ENCODE measurements at regions not wholly inside any gene's neighbourhood (a gene's known extent, or its start where the extent isn't known, plus 50 kb on each side); places are given as distances from the start of the nearest gene placed in this dataset.

DNA sequence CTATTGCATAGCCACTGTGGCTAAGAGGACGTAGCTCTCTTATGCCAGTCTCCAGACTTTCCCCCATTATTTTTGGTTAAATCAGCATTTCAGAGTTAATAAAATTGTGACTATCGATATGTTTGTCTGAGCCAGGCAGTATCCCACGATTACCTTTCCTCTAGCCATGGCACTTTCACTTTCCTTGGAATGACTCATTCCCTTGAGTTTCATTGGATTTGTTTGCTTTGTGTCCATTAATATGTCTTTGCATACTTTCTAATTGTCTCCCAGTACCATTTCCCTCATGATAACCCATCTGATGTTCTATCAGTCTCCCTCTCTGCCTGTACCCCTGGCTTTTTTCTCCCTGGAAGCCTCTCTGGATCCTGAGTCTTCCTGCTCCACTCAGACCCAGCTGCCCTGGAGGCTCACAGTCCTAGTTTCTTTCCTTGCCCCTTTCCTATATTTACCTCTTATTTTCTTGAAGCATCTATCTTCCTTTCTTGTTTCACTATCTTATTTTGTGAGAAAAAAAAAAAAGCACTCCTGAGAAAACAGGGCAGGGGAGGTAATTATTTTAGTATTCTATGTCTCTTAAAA, 126.1 kb downstream of the MTX2 start:
- Mint-ChIP-seq H3K27me3 (ENCODE audit: unreplicated experiment) (no peaks in the 10 kb centered on the region), H3K27ac (ENCODE audit: unreplicated experiment) (no peak overlapping the region), H3K4me1 (ENCODE audit: unreplicated experiment) (no peaks in the 10 kb centered on the region), H3K9me3 (ENCODE audit: unreplicated experiment) (no peaks in the 10 kb centered on the region), H3K36me3 (ENCODE audit: low read depth, unreplicated experiment) (no peaks in the 10 kb centered on the region), H3K4me3 (ENCODE audit: unreplicated experiment) (no peak overlapping the region)
- no peak for DNase-seq (ENCODE audit: low spot score)
- TF ChIP-seq, protein P1, sequence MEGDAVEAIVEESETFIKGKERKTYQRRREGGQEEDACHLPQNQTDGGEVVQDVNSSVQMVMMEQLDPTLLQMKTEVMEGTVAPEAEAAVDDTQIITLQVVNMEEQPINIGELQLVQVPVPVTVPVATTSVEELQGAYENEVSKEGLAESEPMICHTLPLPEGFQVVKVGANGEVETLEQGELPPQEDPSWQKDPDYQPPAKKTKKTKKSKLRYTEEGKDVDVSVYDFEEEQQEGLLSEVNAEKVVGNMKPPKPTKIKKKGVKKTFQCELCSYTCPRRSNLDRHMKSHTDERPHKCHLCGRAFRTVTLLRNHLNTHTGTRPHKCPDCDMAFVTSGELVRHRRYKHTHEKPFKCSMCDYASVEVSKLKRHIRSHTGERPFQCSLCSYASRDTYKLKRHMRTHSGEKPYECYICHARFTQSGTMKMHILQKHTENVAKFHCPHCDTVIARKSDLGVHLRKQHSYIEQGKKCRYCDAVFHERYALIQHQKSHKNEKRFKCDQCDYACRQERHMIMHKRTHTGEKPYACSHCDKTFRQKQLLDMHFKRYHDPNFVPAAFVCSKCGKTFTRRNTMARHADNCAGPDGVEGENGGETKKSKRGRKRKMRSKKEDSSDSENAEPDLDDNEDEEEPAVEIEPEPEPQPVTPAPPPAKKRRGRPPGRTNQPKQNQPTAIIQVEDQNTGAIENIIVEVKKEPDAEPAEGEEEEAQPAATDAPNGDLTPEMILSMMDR (IDR thresholded peaks at IDR 0.05; ENCODE audit: unreplicated experiment): no peak

DNA sequence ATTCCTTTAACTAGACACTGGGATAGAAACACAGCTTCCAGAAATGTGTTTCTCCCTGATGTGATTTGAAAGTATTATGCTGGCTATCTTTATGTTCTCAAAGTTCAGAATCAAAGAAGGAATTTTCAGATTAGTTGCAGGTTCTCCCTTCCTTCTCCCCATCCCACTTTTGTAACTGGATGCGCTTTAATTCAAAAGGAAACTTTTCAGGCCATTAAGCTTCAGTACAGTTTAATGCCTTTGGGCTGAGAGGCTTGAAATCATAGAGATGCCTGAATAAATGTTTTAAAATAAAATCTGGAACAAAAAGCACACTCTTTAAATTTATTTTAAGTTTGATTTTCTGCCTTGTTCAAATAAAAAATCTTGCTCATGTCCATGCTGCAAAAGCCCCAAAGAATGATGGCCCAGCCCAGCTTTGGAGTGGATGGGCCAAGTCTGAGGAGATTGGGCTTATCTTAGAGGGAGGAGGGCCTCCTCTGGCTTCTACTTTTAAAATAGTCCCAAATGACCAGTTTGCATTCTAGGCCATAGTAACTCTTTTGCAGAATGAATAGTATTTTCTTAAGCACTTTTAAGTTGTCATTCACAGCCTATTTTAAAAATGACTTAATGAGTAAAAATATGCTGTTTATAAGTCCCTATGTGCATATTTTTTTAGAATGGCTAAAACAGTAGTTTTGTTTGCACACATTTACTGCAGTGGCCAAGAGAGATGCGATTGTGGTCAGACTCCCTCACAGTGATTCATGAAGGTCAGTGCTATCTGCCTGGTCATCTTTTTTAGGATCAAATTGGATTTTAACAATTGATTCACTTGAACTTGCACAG, 129.2 kb downstream of the MTX2 start:
- Mint-ChIP-seq H3K36me3 (ENCODE audit: low read depth, unreplicated experiment) (no peaks in the 10 kb centered on the region), H3K4me3 (ENCODE audit: unreplicated experiment) (no peak overlapping the region), H3K4me1 (ENCODE audit: unreplicated experiment) (no peaks in the 10 kb centered on the region), H3K9me3 (ENCODE audit: unreplicated experiment) (no peaks in the 10 kb centered on the region), H3K27me3 (ENCODE audit: unreplicated experiment) (no peaks in the 10 kb centered on the region), H3K27ac (ENCODE audit: unreplicated experiment) (no peak overlapping the region)
- TF ChIP-seq, protein P1 (IDR thresholded peaks at IDR 0.05; ENCODE audit: unreplicated experiment): no peak
- DNase-seq (ENCODE audit: low spot score): no peak

DNA sequence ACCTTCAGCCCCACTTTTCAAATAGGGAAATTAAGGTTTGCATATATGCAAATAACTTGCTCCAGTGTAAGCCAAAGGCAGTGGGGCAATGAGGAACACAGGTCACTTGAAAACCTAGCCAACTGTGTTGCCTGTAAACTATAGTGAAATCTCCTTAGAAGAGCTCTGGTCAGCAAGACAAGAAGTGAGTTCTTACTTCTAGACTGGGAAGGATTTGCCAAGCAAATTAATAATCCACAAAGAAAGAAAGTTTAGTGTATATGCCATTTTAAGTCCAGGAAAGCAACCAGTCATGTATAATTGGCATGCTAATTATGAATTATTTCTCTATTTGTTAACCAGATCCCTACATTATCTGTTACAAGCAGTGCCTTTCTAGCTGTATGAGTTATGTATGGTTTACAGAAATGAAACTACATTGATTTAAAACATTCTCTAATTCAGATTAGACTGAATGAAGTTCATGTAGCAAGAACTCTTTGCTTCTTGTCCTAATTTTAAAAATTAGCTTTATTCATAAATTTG, 129.9 kb downstream of the MTX2 start:
- Mint-ChIP-seq H3K4me3 (ENCODE audit: unreplicated experiment) (no peak overlapping the region), H3K4me1 (ENCODE audit: unreplicated experiment) (no peaks in the 10 kb centered on the region), H3K36me3 (ENCODE audit: low read depth, unreplicated experiment) (no peaks in the 10 kb centered on the region), H3K27ac (ENCODE audit: unreplicated experiment) (no peak overlapping the region), H3K9me3 (ENCODE audit: unreplicated experiment) (no peaks in the 10 kb centered on the region), H3K27me3 (ENCODE audit: unreplicated experiment) (no peaks in the 10 kb centered on the region)
- TF ChIP-seq, protein P1 (IDR thresholded peaks at IDR 0.05; ENCODE audit: unreplicated experiment): no peak
- no peak for DNase-seq (ENCODE audit: low spot score)

DNA sequence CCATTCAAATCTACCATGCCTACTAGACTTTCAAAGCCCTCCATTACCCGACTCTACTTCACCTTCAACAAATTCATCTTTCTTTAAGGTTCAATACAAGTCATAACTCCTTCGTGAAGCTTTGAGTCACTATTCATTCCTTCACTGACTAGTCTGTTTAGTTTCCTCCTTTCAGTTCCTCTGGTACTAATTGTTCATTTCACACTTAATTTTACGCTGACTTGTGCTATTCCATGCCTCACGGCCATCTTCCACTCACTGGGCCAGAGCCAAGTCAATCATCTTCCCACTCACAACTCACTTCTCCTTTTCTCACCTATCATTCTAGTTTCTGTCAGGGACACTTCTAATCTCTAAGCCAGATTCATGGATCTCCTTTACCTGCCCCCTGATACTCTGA, 136.2 kb downstream of the MTX2 start:
- Mint-ChIP-seq H3K9me3 (ENCODE audit: unreplicated experiment) (no peaks in the 10 kb centered on the region), H3K4me1 (ENCODE audit: unreplicated experiment) (peaks cover 5% of the 10 kb centered on the region), H3K27me3 (ENCODE audit: unreplicated experiment) (no peaks in the 10 kb centered on the region), H3K4me3 (ENCODE audit: unreplicated experiment) (no peak overlapping the region), H3K36me3 (ENCODE audit: low read depth, unreplicated experiment) (no peaks in the 10 kb centered on the region), H3K27ac (ENCODE audit: unreplicated experiment) (no peak overlapping the region)
- no peak for DNase-seq (ENCODE audit: low spot score)
- TF ChIP-seq, protein P1 (IDR thresholded peaks at IDR 0.05; ENCODE audit: unreplicated experiment): no peak

DNA sequence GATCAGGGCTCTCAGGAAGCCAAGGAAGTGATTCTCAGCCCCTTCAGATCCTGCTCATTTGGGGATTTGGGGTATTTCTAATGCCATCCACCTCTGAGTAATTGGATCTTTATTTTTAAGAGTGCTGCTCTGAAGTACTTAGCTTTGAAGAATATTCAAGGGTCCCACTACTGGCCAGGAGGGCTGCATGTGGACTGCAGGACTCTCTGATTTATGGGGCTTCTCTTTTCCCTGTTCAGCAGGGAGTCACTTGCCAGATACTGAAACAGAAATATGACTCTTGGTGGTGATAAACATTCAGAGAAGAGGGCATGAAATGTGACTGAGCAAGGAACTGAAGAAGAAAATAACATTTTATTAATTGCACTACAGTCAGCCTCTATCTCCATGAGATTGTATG, 138.5 kb downstream of the MTX2 start:
- peaks cover 5% of the 10 kb centered on the region for H3K4me1 Mint-ChIP-seq (ENCODE audit: unreplicated experiment)
- H3K36me3 Mint-ChIP-seq (ENCODE audit: low read depth, unreplicated experiment): no peaks in the 10 kb centered on the region
- TF ChIP-seq, protein P1 (IDR thresholded peaks at IDR 0.05; ENCODE audit: unreplicated experiment): no peak
- H3K27me3 Mint-ChIP-seq (ENCODE audit: unreplicated experiment): no peaks in the 10 kb centered on the region
- no peak overlapping the region for H3K4me3 Mint-ChIP-seq (ENCODE audit: unreplicated experiment)
- no peak overlapping the region for H3K27ac Mint-ChIP-seq (ENCODE audit: unreplicated experiment)
- H3K9me3 Mint-ChIP-seq (ENCODE audit: unreplicated experiment): no peaks in the 10 kb centered on the region
- no peak for DNase-seq (ENCODE audit: low spot score)
